ENCODE measurements at regions not wholly inside any gene's neighbourhood (a gene's known extent, or its start where the extent isn't known, plus 50 kb on each side); places are given as distances from the start of the nearest gene placed in this dataset.

GRCh38 chr22:45077286-45077685 lies 67.5 kb upstream of the PHF21B start:
- H3K9me3 ChIP-seq (ENCODE audit: insufficient read depth, low read depth, low read length), result no peaks in the 10 kb centered on the region
- Mint-ChIP-seq H3K9me3 (ENCODE audit: unreplicated experiment) (no peaks in the 10 kb centered on the region), H3K4me1 (ENCODE audit: low read depth, unreplicated experiment) (peaks cover 9% of the 10 kb centered on the region), H3K27ac (ENCODE audit: unreplicated experiment) (no peak overlapping the region), H3K4me3 (ENCODE audit: unreplicated experiment) (no peak overlapping the region), H3K36me3 (ENCODE audit: low read depth, unreplicated experiment) (no peaks in the 10 kb centered on the region), H3K27me3 (ENCODE audit: low read depth, unreplicated experiment) (peaks cover 34% of the 10 kb centered on the region)
- no peaks in the 10 kb centered on the region for H4K20me1 ChIP-seq (ENCODE audit: insufficient read depth, low read length)
- no peaks in the 10 kb centered on the region for H3K79me2 ChIP-seq (ENCODE audit: insufficient read depth, low read length)
- no peak for DNase-seq (ENCODE audit: low read depth)
- no peak overlapping the region for H2AFZ ChIP-seq (ENCODE audit: low read depth, low read length)
- TF ChIP-seq CTCF (IDR thresholded peaks at IDR 0.05; ENCODE audit: insufficient read depth, low read depth, low read length) (no peak), EZH2 (IDR thresholded peaks at IDR 0.05; ENCODE audit: insufficient read depth, low read length) (no peak)
- no peak overlapping the region for H3K27ac ChIP-seq (ENCODE audit: low read depth, low read length)
- H3K4me1 ChIP-seq (ENCODE audit: insufficient read depth, low read length), result peaks cover 9% of the 10 kb centered on the region
- no peak overlapping the region for H3K9ac ChIP-seq (ENCODE audit: low read length)
- peaks cover 24% of the 10 kb centered on the region for H3K27me3 ChIP-seq (ENCODE audit: insufficient read depth, low read length)
- no peak for FAIRE-seq
- H3K4me2 ChIP-seq (ENCODE audit: low read length), result no peak overlapping the region
- no peaks in the 10 kb centered on the region for H3K36me3 ChIP-seq (ENCODE audit: insufficient read depth, low read length)
- no peak overlapping the region for H3K4me3 ChIP-seq (ENCODE audit: insufficient read depth, low read depth, low read length)

- Mint-ChIP-seq H3K9me3 (ENCODE audit: unreplicated experiment) (no peaks in the 10 kb centered on the region), H3K36me3 (ENCODE audit: low read depth, unreplicated experiment) (no peaks in the 10 kb centered on the region), H3K27ac (ENCODE audit: unreplicated experiment) (no peak overlapping the region), H3K4me3 (ENCODE audit: unreplicated experiment) (no peak overlapping the region), H3K4me1 (ENCODE audit: low read depth, unreplicated experiment) (peaks cover 3% of the 10 kb centered on the region), H3K27me3 (ENCODE audit: low read depth, unreplicated experiment) (peaks cover 33% of the 10 kb centered on the region)
- peaks cover 24% of the 10 kb centered on the region for H3K27me3 ChIP-seq (ENCODE audit: insufficient read depth, low read length)
- H2AFZ ChIP-seq (ENCODE audit: low read depth, low read length), result no peak overlapping the region
- peaks cover 3% of the 10 kb centered on the region for H3K4me1 ChIP-seq (ENCODE audit: insufficient read depth, low read length)
- H3K9ac ChIP-seq (ENCODE audit: low read length), result no peak overlapping the region
- FAIRE-seq (no peak), DNase-seq (ENCODE audit: low read depth) (no peak)
- no peak overlapping the region for H3K27ac ChIP-seq (ENCODE audit: low read depth, low read length)
- H3K4me3 ChIP-seq (ENCODE audit: insufficient read depth, low read depth, low read length), result no peak overlapping the region
- no peaks in the 10 kb centered on the region for H3K36me3 ChIP-seq (ENCODE audit: insufficient read depth, low read length)
- no peaks in the 10 kb centered on the region for H4K20me1 ChIP-seq (ENCODE audit: insufficient read depth, low read length)
- no peak overlapping the region for H3K4me2 ChIP-seq (ENCODE audit: low read length)
- no peaks in the 10 kb centered on the region for H3K79me2 ChIP-seq (ENCODE audit: insufficient read depth, low read length)
- no peaks in the 10 kb centered on the region for H3K9me3 ChIP-seq (ENCODE audit: insufficient read depth, low read depth, low read length)
- TF ChIP-seq CTCF (IDR thresholded peaks at IDR 0.05; ENCODE audit: insufficient read depth, low read depth, low read length) (no peak), EZH2 (IDR thresholded peaks at IDR 0.05; ENCODE audit: insufficient read depth, low read length) (no peak)
Observed at GRCh38 chr22:45077826-45078334, 68.1 kb upstream of the PHF21B start.

- H3K9ac ChIP-seq (ENCODE audit: low read length), result no peak overlapping the region
- no peak overlapping the region for H3K27ac ChIP-seq (ENCODE audit: low read depth, low read length)
- H4K20me1 ChIP-seq (ENCODE audit: insufficient read depth, low read length), result no peaks in the 10 kb centered on the region
- H3K27me3 ChIP-seq (ENCODE audit: insufficient read depth, low read length), result peaks cover 7% of the 10 kb centered on the region
- TF ChIP-seq CTCF (IDR thresholded peaks at IDR 0.05; ENCODE audit: insufficient read depth, low read depth, low read length), result peak; percentile 21
- TF ChIP-seq EZH2 (IDR thresholded peaks at IDR 0.05; ENCODE audit: insufficient read depth, low read length), result no peak
- H3K4me1 Mint-ChIP-seq (ENCODE audit: low read depth, unreplicated experiment), result peaks cover 10% of the 10 kb centered on the region
- no peaks in the 10 kb centered on the region for H3K36me3 Mint-ChIP-seq (ENCODE audit: low read depth, unreplicated experiment)
- H3K27ac Mint-ChIP-seq (ENCODE audit: unreplicated experiment), result no peak overlapping the region
- H3K79me2 ChIP-seq (ENCODE audit: insufficient read depth, low read length), result no peaks in the 10 kb centered on the region
- FAIRE-seq, result no peak
- H2AFZ ChIP-seq (ENCODE audit: low read depth, low read length), result no peak overlapping the region
- no peak for DNase-seq (ENCODE audit: low read depth)
- H3K9me3 Mint-ChIP-seq (ENCODE audit: unreplicated experiment), result no peaks in the 10 kb centered on the region
- peaks cover 27% of the 10 kb centered on the region for H3K27me3 Mint-ChIP-seq (ENCODE audit: low read depth, unreplicated experiment)
- H3K4me1 ChIP-seq (ENCODE audit: insufficient read depth, low read length), result peaks cover 8% of the 10 kb centered on the region
- H3K9me3 ChIP-seq (ENCODE audit: insufficient read depth, low read depth, low read length), result no peaks in the 10 kb centered on the region
- no peak overlapping the region for H3K4me3 Mint-ChIP-seq (ENCODE audit: unreplicated experiment)
- no peak overlapping the region for H3K4me2 ChIP-seq (ENCODE audit: low read length)
- H3K4me3 ChIP-seq (ENCODE audit: insufficient read depth, low read depth, low read length), result no peak overlapping the region
- H3K36me3 ChIP-seq (ENCODE audit: insufficient read depth, low read length), result no peaks in the 10 kb centered on the region
Observed at GRCh38 chr22:45082795-45083194, 73.0 kb upstream of the PHF21B start.
